Activated CD4-positive, alpha-beta T cell treated with anti-CD3 and anti-CD28 coated beads, Interleukin-2, amount 50 U/mL, for 4 hours (primary cell): ENCODE measurements at regions not wholly inside any gene's neighbourhood (a gene's known extent, or its start where the extent isn't known, plus 50 kb on each side); places are given as distances from the start of the nearest gene placed in this dataset.

Experiments used
- DNase-seq, 2 experiments: peaks; one replicate each; pipeline ENCODE4 v3.0.0-alpha.2; 2020

DNA sequence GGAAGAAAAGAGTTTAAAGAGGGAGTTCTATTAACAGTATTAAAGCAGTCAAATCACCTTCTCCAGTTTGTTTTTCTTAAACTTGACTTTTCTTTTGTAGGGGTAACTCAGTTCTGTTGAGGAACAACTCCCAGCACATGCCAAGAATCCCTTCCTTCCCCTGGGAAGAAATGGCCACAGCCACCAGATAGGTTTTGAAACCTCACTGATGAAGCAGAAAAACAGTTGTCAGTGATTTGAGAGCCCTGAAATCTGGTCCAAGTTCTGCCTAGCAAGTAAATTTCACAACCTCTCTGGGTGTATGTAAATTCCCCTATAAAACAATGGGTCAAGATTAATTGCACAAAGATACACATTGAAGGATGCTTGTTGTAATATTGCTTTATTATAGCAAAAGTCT, 167.1 kb downstream of the DHX15 start:
- no peak for DNase-seq

DNA sequence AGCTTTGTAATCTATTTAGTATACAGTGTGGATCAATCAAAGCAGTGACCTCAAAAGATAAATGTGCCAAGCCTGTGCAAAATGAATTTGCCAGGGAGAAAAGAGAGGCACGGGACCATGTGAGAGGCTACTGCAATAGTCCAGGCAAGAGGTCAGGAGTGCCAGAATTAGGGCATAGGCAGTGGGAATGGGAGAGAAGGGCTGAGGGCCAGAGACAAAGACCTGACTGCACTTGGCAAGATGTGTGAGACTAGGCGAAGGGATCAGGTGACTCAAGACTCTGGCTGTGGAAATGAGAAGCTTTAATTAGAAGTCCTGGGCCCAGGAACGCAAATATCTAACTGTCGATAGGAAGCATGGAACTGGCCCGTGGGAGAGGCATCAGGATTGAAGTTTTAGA, 168.1 kb downstream of the DHX15 start:
- DNase-seq: no peak

DNA sequence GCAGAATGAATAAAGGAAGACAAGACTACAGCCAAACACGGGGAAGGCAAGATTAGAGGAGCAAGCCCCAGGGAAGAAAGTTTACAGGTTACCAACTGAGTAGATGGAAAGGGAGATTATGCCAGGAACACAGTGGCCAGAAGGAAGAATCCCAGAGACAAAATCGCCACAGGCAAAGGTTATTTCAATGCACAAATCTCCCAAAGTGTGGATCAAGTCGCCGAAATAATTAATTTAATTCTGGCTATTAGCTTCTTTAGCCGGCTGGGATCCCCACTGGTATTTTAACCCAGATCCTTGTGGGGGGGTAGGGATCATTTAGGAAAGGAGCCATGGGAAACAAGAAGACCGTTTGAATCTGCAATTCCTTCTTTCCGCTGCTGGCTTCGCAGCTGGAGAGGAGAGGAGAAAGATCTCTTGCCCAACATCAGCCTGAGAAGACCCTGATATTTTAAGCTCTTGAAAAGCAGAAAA, 171.0 kb downstream of the DHX15 start:
- no peak for DNase-seq

DNA sequence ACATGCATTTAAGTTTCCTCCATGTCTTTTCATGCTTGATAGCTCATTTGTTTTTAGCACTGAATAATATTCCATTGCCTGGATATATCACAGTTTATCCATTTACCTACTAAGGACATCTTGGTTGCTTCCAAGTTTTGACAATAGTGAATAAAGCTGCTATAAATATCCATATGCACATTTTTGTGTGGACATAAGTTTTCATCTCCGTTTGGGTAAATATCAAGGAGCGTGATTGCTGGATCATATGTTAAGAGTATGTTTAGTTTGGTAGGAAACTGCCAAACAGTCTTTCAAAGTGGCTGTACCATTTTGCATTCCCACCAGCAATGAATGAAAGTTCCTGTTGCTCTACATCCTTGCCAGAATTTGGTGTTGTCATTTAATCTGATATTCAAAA, 172.5 kb downstream of the DHX15 start:
- no peak for DNase-seq

DNA sequence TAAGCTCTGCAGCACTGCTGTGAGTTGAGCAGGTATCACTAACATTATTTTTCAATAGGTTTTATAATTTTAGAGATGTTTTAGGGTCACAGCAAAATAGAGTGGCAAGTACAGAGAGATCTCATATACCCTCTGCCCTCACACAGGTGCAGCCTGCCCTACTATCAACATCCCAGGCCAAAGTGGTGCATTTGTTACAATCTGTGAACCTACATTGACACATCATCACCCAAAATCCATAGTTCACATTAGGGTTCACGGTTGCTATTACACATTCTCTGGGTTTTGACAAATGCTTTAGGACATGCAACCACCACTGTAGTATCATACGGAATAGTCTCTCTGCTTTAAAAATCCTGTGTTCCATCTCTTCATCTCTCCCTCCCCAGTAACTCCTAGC, 173.1 kb downstream of the DHX15 start:
- no peak for DNase-seq

DNA sequence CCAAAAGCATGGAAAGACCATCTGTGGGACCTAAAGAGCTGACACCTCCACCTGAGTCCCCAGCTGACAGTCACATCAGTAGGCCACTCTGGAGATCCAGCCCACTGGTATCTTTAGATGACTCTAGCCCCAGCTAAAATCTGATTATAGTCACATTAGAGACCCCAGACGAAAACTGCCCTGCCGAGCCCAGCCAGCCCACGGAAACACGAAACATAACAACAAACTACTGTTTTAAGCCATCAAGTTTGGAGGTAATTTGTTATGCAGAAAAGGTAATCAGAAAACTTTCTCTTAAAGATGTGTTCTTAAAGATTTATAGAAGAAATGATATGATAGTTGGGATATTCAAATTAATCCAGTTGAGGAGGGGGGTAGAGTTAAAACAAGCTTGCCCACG, 175.7 kb downstream of the DHX15 start:
- DNase-seq: no peak

DNA sequence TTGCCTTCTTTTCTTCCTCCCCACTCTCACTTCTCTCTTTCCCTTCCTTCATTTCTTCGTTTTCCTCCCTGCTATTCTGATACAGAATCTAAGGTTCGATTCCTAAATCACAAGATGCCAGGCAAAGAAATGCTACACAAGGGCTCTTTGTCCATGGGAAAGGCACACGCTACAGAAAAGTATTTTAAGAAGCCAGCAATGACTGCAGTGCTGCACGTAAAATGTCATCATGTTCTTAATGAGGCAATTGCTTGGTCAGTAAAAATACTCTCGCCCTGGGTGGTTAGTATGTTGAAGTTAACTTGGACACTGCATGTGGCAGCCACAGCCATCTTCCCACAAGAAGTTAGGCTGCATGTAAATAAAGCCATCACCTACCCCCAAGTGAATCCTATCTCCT, 178.4 kb downstream of the DHX15 start:
- no peak for DNase-seq

DNA sequence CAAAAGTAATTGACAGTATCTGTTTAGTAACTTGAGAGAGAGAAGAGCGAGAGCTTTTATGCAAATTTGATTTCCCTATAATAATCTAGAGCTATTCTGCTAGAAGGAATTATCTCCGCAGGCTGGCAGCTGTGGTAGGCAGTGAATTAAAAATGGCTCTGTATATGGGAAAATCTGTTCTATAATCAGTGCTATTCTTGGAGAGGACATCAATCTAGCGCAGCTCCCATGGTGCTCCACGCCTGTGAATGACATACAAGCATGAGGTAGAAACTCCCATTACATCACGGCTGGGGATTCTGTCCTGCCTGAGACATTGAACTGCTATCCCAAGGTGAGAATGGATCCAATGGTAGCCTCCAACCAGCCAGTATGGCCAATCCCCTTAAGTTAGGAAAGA, 179.0 kb downstream of the DHX15 start:
- no peak for DNase-seq

DNA sequence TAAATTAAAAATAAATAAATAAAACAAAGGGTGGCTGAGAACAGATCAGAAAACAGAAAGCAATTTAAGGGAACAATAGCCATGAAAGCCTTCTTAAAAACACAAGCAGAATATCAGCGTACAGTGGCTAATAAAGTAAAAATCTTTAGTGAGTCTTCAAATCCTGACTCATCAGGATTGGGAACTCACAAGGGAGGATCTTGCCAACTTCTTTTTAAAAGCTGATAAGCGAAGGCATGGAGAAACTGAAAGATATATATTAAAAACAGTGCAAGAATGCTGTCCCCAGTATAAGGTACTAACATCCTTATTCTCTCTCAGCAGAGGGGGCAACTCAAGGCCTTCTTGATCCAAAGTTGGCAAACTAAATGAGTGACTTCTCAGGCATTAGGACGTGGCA, 180.1 kb downstream of the DHX15 start:
- no peak for DNase-seq

DNA sequence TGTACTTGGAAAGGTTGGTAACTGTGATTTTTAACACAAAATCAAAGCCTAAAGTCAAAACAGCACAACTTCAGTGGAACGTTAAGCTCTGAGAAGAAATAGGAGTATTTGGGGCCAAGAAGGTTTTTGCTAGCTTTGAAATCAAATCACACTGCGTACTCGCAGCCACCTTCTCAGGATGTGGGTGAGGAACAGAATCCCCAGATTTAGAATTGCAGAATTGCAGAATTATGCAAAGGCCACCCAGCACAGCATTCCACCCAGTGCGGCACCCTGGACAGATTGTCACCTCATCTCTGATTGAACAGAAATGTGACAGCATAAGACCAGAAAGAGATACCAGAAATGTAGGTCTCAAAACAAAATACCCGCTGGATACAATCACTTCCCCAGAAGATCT, 181.1 kb downstream of the DHX15 start:
- no peak for DNase-seq

DNA sequence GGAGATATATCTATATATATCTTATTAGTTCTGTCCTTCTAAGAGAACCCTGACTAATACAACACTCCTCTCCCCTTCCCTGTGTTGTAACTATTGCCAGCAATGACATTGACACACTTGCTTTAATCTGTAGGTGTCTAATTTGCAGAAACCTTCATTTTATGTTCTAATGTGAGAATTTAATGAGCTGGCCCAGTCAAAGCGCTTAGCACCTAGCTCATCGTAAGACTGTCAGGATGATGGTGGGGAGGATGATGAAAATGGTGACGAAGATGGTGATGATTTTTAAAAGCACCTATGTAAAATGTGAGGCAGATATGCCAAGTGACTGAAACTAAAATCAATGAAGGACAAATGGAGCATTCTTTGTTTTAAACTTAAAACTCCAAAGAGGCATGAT, 183.8 kb downstream of the DHX15 start:
- DNase-seq: no peak

DNA sequence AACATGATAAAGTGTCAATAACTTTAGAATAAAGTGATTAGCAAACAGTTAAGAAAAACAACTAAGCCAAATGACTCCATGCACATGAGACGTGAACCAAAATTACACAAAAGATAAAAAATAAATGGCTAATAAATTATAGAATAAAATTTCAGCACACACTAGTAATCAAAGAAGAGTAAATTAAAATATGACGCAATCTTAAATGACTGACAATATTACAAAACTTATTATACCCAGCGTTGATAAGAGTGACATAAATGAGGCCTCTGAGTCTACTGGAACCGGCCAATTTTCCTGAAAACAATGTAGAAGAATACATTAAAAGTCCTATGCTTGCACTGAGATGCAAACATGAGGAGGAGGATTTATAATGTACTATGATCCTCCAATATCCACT, 187.4 kb downstream of the DHX15 start:
- no peak for DNase-seq

DNA sequence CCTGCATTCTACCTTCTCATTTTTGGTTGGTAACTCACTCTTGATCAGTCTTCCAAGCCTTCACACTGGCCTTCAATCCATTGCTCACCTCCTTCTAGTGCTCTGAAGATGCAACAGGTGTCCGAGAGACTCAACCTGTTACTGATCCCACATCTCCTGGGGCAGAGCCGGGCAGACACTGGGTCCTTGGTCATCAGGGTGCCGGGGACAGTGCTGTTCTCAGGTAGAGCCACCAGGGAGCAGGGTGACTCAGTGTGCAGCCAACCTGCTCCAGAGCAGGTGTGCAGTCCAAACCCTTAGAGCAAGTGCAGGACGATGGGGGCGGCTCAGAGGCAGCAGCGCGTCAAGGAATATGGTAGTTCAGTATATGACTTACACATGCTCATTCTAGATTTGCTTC, 188.4 kb downstream of the DHX15 start:
- no peak for DNase-seq

DNA sequence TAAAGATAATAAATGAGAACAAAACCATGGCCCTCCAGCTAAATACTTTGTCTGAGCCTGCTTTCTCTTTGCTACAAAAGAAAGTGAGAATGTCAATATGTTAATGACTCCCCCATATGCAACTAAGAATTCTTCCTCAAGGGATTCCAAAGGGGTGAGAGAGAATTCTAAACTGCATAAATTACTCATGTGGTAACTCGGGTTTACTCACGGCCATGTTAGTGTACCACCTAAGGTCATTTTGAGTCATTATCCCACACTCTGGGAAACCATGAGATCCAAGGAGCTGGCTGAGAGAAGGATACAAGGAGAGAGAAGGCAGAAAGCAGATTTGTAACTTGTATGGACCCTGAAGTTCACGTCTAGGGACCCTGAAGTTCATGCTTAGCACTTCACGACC, 190.3 kb downstream of the DHX15 start:
- DNase-seq: no peak

DNA sequence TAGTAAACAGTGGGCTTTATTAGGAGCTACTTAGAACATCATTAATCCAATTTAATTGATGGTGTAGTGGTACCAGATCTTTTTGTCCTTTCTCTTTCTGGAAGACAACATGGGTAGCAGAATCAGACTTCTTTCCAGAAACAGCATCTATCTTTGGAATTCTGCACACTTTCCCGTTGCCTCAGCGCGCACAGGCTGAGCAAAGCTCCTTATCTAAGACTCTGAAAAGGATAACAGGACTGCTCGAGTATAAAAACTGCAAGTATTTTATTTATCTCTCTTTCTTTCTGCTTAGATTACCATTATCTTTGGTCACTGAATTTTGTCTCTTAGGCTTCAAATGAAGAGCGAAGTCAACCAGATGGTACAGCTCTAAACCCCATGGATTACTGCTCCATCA, 191.7 kb downstream of the DHX15 start:
- DNase-seq: no peak

DNA sequence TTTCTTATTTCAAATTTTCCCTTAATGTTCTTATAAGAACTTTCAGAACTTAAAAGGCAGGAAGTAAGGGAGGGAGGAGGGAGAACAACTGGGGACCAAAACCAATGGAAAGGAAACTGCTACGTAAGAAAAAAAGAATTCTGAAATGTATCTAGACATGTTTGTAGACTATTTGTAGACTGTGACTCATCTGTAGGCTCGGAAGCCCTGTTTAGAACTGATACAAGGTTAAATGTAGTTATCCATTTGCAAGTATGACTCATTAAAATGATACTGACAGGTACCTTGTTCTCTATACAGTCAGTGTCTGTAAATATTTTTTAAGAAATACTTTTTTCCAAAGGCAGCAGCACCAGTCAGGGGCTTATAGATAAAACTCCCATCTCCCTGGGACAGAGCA, 202.0 kb downstream of the DHX15 start:
- DNase-seq: no peak

DNA sequence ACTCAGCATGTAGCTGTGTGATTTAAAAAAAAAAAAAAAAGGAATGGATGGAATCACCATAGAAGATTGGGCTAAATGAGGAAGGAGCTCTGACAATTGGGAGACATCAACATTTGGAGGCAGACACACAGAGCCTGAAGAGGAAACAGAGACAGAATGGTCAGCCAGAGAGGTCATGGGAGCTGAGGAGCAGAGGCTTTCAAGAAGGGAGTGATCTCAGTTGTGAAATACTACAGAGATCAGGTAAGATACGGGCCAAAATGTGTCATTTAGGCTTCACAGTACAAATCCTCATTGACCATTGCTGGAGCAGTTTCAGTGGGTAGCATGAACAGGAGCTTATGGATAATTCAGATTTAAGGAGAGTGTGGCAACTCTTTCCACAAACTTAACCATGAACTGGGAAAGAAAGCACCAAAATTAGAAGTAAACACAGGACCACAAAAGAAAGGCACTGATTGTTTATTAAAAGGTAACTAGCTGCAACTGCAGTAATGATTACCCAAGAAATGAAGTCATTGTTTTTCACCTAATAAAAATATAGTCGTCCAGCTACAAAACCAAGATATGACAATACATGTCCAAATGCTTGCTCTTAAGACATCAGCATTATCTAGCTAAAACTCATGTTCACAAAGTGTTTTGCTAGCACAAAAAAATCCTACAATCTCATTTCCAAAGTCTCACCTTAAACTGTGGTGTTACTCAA, 203.2 kb downstream of the DHX15 start:
- no peak for DNase-seq

DNA sequence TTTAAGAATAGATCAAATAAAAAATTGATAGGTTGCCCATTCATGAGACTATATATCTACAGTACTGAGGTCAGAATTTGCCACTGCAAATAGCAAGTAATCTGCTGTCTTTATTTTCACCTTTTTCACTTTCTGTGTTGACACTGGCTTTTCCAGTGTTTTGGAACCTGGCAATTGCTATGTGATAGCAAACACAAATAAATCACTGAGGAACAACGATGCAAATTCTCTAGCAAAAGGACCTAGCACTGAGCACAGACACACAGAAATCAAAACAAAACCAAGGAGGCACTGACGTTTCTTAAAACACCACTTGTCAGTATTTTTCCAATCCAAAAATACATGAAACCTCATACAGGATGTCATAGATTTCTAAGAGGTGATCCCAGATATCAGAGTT, 210.7 kb downstream of the DHX15 start:
- DNase-seq: no peak

DNA sequence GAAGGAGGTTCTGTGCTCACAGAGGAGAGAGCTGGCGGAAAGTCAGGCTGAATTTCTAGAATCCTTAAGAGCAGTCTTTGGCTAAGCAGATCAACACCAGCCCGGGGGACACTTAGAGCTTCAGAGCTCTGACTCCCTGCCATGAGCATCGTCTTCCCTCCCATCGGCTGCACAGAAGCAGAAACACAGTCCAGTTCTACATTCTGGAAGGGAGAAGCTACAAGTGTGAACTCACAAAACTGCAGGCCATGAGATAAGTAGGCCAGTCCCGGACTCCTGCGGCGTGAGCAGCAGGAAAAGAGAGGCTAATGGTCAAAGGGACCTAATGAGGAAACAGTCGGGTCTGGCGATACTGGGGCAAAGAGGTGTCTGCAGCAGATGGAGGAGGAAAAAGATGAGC, 211.5 kb downstream of the DHX15 start:
- no peak for DNase-seq

DNA sequence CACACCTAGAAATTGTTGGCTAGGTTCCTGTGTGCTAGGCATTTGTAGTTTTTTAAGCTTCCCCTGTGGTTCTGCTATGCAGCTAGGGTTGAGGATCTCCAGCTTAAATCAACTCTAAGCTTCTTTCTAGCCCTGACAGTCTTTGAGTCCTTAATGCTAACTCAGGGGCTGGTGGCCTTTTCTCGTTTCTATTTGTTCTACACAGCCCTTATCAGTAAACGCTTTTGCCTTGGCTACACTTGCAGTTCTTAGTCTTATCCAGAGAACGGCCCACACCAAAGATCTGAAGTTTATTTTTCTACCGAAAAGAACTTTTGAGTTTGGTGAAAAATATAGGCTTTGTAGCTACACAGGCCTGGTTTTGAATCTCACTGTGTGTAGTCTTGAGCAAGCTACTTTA, 212.0 kb downstream of the DHX15 start:
- DNase-seq: no peak

DNA sequence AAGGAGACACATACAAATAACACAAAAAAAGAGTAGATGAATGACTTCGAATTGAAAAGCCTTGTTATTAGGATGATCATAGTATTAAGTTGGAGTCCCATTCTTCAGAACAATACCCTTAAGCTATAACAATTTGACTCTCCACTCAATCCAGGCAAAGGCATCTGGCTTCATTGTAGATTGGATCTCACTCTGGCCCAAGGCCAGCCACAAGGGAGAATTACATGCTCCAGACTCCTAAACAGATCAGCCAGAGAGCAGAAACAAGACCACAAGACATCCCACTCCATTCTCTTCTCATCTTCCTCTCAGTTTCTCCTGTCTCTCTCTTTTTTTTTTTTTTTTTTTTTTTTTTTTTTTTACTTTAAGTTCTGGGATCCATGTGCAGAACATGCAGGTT, 213.9 kb downstream of the DHX15 start:
- DNase-seq: no peak

DNA sequence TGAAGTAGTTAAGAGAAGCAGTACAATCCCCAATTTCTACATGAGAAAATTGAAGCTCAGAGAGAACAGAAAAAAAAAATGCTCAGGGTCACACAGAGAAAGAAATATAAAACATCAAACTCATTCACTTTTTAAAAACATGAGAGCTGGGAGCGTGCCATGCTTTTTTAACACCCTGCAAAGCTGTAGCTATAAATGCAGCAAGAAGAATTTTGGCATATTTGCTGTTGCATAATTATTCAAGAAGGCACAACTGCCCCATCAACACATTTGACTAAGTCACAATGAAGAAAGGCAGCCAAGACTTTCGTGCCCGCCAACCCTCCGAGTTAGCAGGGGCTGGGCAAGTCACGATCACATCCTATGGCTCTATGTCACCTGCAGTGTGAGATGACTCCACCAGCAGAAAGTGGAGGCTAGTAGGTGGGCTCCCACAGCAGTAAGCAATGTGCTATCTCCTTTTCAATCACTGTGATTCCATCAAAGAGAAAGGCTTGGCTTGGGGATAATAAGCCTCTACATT, 214.8 kb downstream of the DHX15 start:
- DNase-seq: no peak

DNA sequence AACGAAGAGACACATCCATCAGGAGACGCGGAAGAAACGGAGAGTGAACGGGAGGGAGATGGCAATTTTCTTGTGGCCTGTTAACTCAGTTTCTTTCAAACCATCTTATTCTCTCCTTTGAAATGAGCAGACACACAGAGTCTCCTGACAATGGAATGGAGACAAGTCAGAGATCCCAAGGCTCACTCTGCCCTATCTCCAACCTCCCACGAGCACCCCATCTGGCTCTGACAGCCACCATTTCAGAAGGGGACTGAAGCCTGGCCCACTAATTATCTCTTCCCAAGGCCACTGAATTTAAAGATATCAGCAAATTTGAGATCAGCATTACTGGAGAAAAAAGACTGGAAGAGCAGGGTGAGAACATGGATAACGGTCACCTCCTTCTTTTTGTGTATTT, 215.6 kb downstream of the DHX15 start:
- DNase-seq: no peak

DNA sequence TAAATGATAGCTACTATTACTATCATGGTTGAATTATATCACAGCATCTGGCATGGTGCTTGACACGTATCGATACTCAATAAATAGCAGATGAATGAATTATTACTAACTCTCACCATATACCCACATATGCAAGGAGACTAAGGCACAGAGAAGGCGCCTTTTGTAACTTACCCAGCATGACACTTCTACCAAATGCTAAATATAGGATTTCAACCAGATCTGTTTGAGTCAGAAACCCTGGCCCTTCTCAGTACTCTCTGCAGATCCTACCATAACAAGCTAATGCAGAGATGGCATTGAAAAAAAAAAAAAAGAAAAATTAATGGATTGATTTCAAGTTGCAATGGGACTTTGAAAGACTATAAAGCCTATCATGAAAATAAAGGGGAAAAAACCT, 219.5 kb downstream of the DHX15 start:
- no peak for DNase-seq

DNA sequence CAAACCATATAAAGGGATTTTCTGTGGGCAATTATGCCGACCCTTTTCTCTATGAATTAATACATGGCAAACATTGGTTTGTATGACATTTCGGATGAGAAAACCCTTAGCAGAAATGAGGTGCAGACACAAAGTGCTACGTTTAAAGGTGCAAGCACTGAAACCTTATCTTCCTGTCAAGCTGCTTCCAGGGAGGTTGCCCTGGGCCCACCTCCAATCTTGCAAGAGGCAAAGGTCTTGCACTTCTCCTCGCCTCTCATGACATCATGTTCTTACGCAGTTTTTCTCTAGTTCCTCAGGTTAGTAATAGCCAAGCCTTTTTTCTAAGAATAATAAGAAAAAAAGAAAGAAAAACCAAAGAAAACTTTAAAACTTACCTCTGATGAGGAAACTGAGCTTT, 220.1 kb downstream of the DHX15 start:
- no peak for DNase-seq
